NCI-H460 (cell line): ENCODE measurements at regions not wholly inside any gene's neighbourhood (a gene's known extent, or its start where the extent isn't known, plus 50 kb on each side); places are given as distances from the start of the nearest gene placed in this dataset.
"Not testable (repeated sequence)": the region's sequence is repeated elsewhere in the genome, so short reads cannot be mapped to it uniquely, and the experiment has no call there.

ENCODE experiments used
- DNase-seq: peaks from one replicate; pipeline ENCODE4 v3.0.0-alpha.2; 2016; ENCODE audit warnings: low read depth; ENCODE audit errors: extremely low read depth

DNA sequence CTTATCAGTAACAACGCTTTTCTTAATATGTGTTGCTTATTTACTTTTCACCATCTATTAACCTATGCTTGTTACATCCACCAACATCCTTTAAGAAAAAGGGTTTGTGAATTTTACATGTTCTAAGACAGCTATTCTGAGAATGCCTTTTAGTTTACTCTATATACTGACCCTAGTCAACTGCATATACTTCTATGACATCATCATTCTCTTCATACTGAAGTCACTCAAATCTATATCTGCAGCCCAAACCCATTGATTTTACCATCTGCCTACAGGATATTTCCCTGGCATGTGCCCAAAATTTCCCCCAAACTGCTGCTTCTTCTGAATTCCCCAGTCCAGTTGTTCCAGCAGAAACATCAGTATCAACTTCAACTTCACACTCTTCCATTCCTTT lies 94.6 kb upstream of the FAM204A start:
- DNase-seq, result no peak

DNA sequence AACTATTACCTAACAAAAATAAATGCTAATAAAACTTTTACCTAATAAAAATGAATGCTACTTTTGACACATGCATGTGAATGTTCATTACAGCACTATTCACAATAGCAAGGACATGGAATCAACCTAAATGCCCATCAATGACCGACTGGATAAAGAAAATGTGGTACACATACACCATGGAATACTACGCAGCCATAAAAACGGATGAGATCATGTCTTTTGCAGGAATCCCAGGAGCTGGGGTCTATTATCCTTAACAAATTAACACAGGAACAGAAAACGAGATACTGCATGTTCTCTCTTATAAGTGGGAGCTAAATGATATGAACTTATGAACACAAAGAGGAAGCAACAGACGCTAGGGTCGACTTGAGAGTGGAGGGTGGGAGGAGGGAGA lies 88.1 kb upstream of the FAM204A start:
- no peak for DNase-seq

DNA sequence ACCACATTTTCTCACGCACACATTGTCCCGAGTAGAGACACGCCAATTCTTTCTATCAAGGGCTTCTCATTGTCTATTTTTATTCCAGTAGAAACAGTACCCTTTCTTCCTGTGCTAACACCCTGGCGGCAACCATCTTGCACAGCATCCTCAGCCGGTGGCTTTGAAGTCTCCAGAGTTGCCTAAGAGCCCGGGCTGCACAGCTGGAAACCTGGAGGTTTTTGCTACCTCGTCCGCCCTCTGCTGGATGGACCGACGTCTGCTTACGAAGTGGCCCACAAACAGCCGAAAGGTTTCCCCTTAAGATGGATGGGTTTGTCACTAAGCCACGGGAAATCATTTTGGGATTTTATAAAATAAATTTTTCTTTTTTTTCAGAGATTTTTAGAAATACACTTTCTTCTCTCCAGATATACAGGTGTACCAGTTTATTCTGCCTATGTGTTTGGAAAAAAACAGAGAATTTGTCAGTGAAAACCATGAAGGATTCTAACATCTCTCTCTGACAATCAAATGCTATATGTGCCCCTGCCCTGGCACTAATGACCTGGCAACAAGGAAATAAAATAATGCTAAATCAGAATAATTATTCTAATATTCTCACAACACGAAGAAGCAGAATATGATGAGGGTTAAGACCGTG lies 81.8 kb upstream of the FAM204A start:
- DNase-seq, result peak; percentile 86

DNA sequence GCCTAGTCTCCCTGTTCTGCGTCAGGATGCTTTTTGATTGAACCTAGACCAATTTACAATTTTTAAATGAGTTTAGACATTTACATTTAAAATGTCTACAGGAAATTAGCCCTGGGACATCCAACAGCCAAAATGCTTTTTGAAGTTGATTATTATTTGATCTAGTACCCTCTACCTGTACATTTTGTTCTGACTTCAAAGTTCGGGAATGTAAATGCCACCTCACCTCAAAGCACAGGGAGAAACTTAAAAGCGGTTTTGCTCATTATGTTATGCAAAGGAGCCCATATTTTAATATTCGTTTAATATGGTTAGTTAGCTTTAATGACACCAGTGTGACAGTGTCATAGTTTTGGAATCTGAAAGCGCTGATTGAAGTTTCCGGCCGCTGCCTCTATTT lies 80.1 kb upstream of the FAM204A start:
- no peak for DNase-seq

DNA sequence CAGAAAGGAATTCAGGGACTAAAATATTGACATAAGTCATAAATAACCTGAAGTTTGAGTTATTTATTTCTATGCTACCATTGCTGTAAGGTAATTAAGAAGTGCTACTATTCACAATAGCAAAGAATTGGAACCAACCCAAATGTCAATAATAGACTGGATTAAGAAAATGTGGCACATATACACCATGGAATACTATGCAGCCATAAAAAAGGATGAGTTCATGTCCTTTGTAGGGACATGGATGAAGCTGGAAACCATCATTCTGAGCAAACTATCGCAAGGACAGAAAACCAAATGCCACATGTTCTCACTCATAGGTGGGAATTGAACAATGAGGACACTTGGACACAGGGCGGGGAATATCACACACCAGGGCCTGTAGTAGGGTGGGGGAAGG lies 77.9 kb upstream of the FAM204A start:
- not testable (repeated sequence) for DNase-seq

DNA sequence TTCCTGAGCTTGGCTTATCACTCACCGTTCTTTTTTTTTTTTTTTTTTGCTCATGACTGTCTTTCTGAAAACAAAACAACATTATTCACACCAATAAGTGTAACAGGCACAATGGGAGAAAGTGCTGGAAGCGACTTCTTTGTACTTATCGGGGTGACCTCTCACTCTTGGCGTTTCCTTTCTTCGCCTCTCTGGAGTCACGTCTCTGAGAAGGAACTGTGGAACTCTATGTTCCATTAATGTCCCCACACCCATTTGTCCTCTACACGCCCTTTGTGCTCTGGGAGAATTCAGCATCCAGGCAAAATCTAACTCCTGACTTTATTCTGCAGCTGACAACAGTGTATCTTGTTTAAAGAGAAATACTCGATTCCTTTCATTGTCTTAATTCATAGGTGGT lies 70.8 kb upstream of the FAM204A start:
- no peak for DNase-seq

DNA sequence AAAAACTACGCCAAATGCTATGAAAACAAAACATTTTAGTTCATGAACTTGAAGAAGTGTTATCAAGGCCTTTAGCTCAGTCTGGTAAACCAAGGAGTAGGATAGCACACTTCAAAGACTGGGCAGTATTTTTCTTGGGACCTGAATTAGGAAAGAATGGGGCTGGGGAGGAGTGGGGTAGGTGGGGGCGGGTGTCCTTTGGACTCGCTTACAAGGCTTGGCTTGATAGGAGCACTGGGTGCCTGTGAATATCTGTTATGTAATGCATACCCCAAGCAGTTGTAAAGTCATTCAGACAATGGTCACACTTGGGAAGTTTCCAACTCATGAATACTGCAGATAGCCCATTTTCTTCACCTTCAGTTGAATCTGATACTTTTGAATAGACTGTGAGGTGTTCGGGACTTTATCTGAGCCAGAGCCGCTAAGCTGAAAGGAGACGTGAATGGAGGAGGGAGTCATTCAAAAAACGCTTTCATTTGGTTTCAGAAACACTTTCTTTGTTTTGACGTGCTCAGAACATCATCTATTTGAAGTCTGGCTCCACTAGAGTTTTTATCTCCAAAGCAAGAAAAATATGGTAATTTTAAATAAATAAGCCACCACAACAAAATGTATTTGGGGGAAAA lies 70.1 kb upstream of the FAM204A start:
- no peak for DNase-seq

DNA sequence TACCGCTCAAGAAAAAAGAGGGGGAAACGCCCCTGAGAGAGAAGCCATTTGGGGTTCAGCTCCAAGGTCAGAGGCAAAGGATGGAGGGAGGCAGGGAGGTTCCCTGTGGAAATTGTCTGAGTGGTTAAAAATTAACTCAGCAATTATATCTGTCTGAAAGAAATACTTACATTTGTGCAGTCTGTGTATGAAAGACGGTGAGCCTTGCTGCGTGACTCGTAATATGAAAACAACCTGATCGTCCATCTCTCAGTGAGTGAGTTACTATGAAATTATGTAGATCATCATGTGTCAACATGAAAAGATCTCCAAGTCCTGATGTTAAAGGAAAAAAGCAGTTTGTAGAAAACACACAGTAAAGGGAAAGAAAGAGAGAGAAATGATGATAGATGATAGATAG lies 67.2 kb upstream of the FAM204A start:
- no peak for DNase-seq

DNA sequence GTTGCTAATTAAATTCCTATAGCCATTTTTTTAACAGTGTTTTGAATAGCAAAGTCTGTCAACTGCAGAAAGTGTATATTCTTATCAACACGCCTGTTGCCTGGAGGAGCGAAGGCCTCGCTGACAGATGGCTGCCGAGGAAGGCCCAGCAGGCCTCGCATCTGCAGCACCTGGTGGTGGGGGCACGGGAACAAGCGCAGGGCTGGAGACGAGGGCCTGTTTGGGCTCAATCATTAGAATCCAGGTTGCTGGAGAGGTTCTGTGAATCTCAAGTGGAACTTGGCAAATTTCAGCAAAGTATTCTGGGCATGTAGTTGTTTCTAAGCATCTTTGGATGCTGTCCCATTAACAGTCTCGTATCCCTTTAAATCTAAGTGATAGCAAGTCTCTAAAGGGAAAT lies 66.1 kb upstream of the FAM204A start:
- no peak for DNase-seq

DNA sequence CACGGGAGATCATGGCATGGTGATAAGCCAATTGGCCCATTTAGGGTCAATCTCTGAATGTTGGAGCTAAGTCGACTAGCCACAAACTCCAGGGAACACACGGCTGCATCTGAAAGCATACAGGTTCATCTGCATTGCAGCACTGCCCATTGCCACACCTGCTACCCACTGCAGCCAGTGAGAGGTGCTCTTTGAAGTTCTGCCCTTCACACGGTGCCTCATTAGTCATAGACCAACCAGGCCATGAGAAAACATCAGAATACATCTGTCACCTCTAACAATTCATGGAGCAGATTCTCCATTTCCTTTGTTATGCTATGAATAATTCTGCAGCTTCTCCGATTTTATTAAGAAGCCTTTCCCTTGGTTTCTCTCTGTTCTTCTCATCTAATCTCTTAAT lies 65.7 kb upstream of the FAM204A start:
- no peak for DNase-seq

DNA sequence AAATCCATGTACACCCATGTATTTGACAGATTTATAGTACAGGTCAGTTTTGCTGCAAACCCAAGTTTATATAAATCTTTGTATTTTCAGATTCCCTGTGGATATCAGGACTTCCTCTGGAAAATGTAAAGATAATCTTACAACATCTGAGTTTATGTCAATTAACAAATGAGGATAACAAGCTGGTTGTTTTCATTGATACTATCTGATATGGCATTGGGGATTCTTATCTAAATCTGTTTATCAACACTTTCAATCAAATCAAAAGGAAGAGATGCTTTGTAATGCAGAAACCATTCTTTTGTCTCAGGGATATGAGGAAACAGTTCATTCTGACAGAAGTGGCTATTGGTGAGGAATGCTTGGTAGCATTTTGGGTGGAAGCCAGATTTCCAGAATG lies 64.9 kb upstream of the FAM204A start:
- DNase-seq, result no peak

DNA sequence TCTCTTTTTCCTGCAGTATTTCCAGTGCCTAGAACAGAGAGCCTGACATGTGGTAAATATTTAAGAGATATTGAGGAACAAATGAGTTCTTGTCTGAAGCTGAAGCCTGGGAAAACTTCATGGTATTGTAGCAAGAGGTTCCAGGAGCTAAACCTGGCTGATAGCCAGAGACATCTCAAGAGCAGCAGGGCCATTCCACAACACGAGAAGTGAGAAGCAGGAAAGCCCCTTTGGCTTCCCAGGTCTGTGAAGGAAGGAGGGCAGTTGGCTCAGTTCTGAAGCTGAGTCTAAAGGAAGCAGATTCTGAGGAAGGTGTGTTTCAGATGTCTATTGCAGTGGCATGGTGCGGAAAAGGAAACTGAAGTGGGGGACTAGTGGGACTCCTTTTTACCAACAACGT lies 63.8 kb upstream of the FAM204A start:
- no peak for DNase-seq

DNA sequence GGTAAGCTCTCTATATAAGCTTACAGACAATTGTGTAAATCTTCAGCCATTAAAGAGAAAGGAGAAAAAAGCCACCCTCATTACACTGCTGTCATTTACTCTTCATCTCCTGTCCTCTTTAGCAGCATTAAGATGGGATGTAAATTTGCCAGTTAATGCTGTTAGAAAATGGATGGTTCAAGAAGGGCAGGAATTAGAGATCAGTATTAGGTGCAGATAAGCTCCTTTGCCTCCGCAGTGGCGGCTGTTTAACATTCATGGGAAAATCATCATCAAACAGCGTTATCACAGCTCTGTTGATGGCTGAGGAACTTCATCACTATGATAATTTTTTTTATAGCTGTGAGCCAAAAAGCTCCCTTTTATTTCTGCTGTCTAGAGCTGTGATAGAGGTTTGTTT lies 61.8 kb upstream of the FAM204A start:
- no peak for DNase-seq

DNA sequence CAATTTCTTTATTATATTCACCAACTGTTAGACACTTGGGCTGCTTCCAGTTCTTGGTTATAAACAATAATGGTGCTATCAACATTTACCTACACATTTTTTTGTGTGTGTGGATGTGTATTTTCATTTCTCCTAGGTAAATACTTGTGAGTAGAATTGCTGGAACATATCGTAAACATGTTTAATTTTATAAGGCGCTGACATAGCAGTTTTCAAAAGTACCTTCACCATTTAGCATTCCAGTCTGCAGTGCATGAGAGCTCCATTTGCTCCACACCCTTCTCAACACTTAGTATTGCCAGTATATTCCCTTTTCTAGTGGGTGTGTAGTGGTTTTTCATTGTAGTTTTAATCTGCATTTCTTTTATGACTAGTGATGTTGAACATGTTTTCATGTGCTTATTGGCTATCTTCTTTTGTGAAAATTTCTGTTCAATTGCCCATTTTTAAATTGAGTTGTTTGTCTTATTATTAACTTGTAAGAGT lies 59.6 kb upstream of the FAM204A start:
- no peak for DNase-seq

DNA sequence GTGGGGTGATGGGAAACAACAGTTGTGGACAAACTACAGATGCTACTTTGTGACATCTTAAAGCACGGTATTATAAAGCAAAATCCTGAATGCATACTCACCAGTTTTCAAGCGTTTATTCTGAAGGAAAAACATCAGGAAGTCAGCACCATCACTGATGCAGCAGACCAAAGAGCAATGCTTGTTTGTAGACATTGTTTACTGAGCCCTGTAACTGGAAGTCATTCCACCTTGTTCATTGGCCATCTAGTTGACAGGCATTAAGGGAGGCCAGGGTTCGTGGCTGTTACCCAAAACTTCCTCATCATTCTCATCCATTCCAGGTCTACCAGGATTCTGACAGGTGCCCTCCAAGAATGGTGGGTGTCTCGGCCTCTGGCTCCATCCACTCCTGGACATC lies 55.3 kb upstream of the FAM204A start:
- DNase-seq, result no peak

DNA sequence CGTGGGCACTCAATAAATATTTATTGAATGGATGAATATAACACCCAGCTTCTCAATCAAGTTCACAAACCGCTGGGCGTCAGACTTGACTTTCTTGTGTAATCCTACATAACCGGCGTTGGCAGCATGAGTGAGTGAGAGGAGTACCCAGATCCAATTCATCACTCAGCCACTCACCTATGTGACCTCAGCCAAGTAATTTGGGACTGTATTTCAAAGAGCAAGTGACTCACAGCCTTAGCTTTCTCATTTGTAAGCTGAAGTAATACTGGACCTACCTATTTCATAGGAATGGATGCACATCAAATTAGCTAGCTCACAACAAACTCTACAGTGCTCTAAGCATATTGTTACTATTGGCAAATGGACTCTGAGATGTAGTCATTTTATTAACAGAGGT lies 53.8 kb upstream of the FAM204A start:
- DNase-seq, result no peak

DNA sequence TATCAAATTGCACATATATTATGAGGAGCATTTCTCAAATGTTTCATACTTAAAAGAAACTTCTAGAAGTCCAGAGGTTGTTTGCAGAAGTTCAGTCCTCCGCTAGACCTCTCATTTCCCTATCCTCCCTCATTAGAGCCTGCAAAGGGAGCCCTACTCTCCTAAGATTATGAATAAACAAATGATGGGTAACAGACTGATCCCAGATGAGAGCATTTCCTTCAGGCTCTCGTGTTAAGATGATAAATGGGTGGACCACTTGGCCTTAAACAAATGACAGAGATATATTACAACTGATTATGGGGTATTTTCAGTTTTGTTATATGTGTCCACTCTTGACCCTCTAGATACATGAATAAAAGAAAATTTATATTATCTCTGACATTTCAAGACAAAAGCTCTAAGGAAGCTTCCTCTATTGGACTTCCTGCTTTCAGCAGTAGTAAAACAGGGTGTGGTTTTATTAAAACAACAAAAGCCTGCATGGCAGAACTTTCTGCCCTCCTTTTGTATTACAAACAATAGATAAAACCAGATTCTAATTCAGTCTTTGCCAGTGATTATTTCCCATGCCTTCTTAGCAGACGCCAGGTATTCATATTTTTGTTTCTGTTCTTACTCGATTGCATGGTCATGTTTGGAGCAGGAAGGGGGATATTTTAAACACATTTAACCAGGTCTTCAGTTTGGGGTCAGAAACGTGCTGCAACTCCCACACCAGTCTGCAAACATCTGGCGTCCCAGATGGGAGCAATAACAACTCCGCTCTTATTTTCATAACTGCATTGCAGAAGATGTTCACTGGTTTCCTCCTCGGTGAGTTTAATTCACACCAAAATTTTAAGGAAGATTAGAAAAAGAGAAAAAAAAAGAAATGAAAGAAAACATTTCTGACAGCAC lies 52.4 kb upstream of the FAM204A start:
- no peak for DNase-seq

DNA sequence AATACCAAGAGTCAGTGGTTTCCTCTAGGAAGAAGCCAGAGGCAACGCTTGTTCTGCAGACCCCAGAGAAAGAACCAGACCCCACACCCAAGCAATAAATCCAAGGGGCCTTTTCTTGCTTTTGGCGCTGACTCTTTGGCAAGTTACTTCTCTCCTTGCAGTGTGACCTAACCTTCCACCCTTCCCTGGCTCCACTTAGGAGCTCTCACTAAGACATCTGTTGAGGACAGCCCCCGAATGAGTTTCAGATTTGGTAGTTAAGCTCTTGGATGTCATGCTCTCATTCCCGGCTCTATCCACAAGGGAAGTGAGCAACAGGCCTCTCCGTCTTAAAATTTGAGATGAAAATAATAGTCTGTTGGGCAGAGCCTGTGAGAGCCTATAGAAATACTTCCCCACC lies 50.6 kb upstream of the FAM204A start:
- no peak for DNase-seq
